SK-N-SH treated with all-trans-retinoic acid at 6 μM for 48 hours (cell line): ENCODE measurements at regions not wholly inside any gene's neighbourhood (a gene's known extent, or its start where the extent isn't known, plus 50 kb on each side); places are given as distances from the start of the nearest gene placed in this dataset.

Experiments used
- ATAC-seq: fragments of 200-7000 bp; cut with Tn5 transposase; 3 replicates; pipeline ENCODE4 v1.9.1; 2020; ENCODE audit warnings: mild to moderate bottlenecking, moderate library complexity
- ARNTL ChIP-seq: fragments of 450-650 bp; formaldehyde crosslinking; IDR thresholded peaks from 2 replicates; pipeline ENCODE4 v1.5.0; 2020; ENCODE audit warnings: low read depth, mild to moderate bottlenecking, moderate library complexity, borderline replicate concordance
- CSDC2 ChIP-seq: fragments of 250-450 bp; sonication (Bioruptor Pico); IDR thresholded peaks from 2 replicates; pipeline ENCODE4 v1.5.0; 2020; ENCODE audit warnings: mild to moderate bottlenecking, moderate library complexity
- ESRRG ChIP-seq: fragments of 250-450 bp; sonication (Bioruptor Pico); IDR thresholded peaks from 2 replicates; pipeline ENCODE4 v1.6.1; 2021; ENCODE audit warnings: mild to moderate bottlenecking
- GLIS3 ChIP-seq: fragments of 250-450 bp; sonication (Bioruptor Pico); IDR thresholded peaks from 2 replicates; pipeline ENCODE4 v1.5.0; 2020; ENCODE audit warnings: mild to moderate bottlenecking, moderate library complexity
- ISL1 ChIP-seq: fragments of 250-450 bp; sonication (Bioruptor Pico); IDR thresholded peaks from 2 replicates; pipeline ENCODE4 v2.1.2; 2022; ENCODE audit warnings: mild to moderate bottlenecking, moderate library complexity
- OSR1 ChIP-seq: fragments of 250-450 bp; sonication (Bioruptor Pico); IDR thresholded peaks from 2 replicates; pipeline ENCODE4 v1.8.0; 2022; ENCODE audit warnings: moderate library complexity, mild to moderate bottlenecking, inconsistent platforms
- PPARA ChIP-seq: fragments of 250-450 bp; sonication (Bioruptor Pico); IDR thresholded peaks from 2 replicates; pipeline ENCODE4 v1.5.0; 2020; ENCODE audit warnings: mild to moderate bottlenecking, borderline replicate concordance
- RARB ChIP-seq: fragments of 250-450 bp; sonication (Bioruptor Pico); IDR thresholded peaks from 2 replicates; pipeline ENCODE4 v1.8.0; 2021; ENCODE audit warnings: mild to moderate bottlenecking, moderate library complexity
- SNAI2 ChIP-seq: fragments of 250-450 bp; sonication (Bioruptor Pico); IDR thresholded peaks from 2 replicates; pipeline ENCODE4 v1.5.0; 2020; ENCODE audit warnings: mild to moderate bottlenecking, moderate library complexity
- TCF4 ChIP-seq: fragments of 250-450 bp; sonication (Bioruptor Pico); IDR thresholded peaks from 2 replicates; pipeline ENCODE4 v1.8.0; 2021; ENCODE audit warnings: mild to moderate bottlenecking, moderate library complexity, borderline replicate concordance
- TOX ChIP-seq: fragments of 250-450 bp; sonication (Bioruptor Pico); IDR thresholded peaks from 2 replicates; pipeline ENCODE4 v1.8.0; 2021; ENCODE audit warnings: mild to moderate bottlenecking, moderate library complexity, borderline replicate concordance
- ZC3H10 ChIP-seq: fragments of 250-450 bp; sonication (Bioruptor Pico); IDR thresholded peaks from 2 replicates; pipeline ENCODE4 v1.5.1; 2021; ENCODE audit warnings: mild to moderate bottlenecking, moderate library complexity
- ZFP3 ChIP-seq: fragments of 250-450 bp; sonication (Bioruptor Pico); IDR thresholded peaks from 2 replicates; pipeline ENCODE4 v1.5.0; 2020; ENCODE audit warnings: mild to moderate bottlenecking, moderate library complexity
- ZFP30 ChIP-seq: fragments of 450-650 bp; formaldehyde crosslinking; IDR thresholded peaks from 2 replicates; pipeline ENCODE4 v1.5.0; 2022; ENCODE audit warnings: mild to moderate bottlenecking, moderate library complexity
- ZNF565 ChIP-seq: fragments of 450-650 bp; formaldehyde crosslinking; conservative IDR thresholded peaks from 2 replicates; pipeline ENCODE4 v1.5.0; 2020; ENCODE audit warnings: low read depth, mild to moderate bottlenecking, moderate library complexity
- ZNF70 ChIP-seq: fragments of 450-650 bp; formaldehyde crosslinking; IDR thresholded peaks from 2 replicates; pipeline ENCODE4 v1.5.0; 2020; ENCODE audit warnings: mild to moderate bottlenecking, moderate library complexity
- ZNF8 ChIP-seq: fragments of 450-650 bp; formaldehyde crosslinking; IDR thresholded peaks from 2 replicates; pipeline ENCODE4 v1.5.0; 2020; ENCODE audit warnings: mild to moderate bottlenecking, moderate library complexity
- TF ChIP-seq, protein P1 (sequence below): fragments of 250-450 bp; sonication (Bioruptor Pico); IDR thresholded peaks from 2 replicates; pipeline ENCODE4 v1.8.0; 2020; ENCODE audit warnings: mild to moderate bottlenecking, moderate library complexity, borderline replicate concordance
- TF ChIP-seq, protein P2 (sequence below): fragments of 250-450 bp; sonication (Bioruptor Pico); IDR thresholded peaks from 2 replicates; pipeline ENCODE4 v1.5.1; 2021; ENCODE audit warnings: mild to moderate bottlenecking, moderate library complexity
- TF ChIP-seq, protein P3 (sequence below): fragments of 250-450 bp; sonication (Bioruptor Pico); IDR thresholded peaks from 2 replicates; pipeline ENCODE4 v1.8.0; 2021; ENCODE audit warnings: low read depth, mild to moderate bottlenecking, moderate library complexity, borderline replicate concordance

DNA sequence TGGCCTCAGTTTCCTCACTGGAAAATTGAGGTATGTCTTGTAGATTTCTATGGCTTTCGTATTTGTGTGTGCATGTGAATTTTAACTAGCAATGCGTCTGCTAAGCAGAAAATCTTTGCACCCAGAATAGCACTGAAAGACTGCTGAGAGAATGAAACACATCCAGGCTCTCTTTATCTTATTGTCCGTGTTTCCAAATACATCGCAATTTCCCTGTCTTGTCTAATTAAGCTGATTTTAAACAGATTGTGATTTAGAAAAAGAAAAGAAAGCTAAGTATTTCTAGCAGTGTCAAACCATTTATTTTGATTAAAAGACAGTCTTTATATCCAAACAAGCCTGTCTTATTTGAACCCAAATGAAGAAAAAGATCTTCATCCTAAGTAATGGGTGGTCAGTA is 168.6 kb downstream of the PMP22 start (continued):
- TF ChIP-seq PPARA (CRISPR knock-in tag) (no peak), CSDC2 (CRISPR knock-in tag) (no peak), ZNF70 (CRISPR knock-in tag) (no peak), RARB (CRISPR knock-in tag) (no peak)

- ATAC-seq = no peak
- TF ChIP-seq GLIS3 (CRISPR knock-in tag) (no peak), ZFP30 (no peak)
- TF ChIP-seq, all 23 proteins: peak for 0
Observed at GRCh38 chr17:15095935-15096334, 169.2 kb downstream of the PMP22 start.

GRCh38 chr17:15092762-15093161 is 172.4 kb downstream of the PMP22 start:
- TF ChIP-seq ISL1 (CRISPR knock-in tag) = no peak
- no peak for TF ChIP-seq PPARA (CRISPR knock-in tag)
- TF ChIP-seq, protein P1, sequence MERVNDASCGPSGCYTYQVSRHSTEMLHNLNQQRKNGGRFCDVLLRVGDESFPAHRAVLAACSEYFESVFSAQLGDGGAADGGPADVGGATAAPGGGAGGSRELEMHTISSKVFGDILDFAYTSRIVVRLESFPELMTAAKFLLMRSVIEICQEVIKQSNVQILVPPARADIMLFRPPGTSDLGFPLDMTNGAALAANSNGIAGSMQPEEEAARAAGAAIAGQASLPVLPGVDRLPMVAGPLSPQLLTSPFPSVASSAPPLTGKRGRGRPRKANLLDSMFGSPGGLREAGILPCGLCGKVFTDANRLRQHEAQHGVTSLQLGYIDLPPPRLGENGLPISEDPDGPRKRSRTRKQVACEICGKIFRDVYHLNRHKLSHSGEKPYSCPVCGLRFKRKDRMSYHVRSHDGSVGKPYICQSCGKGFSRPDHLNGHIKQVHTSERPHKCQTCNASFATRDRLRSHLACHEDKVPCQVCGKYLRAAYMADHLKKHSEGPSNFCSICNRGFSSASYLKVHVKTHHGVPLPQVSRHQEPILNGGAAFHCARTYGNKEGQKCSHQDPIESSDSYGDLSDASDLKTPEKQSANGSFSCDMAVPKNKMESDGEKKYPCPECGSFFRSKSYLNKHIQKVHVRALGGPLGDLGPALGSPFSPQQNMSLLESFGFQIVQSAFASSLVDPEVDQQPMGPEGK (CRISPR knock-in tag) = no peak
- no peak for TF ChIP-seq OSR1 (CRISPR knock-in tag)
- TF ChIP-seq TCF4 (CRISPR knock-in tag) = no peak
- TF ChIP-seq ZFP30 = no peak
- no peak for TF ChIP-seq ZNF8 (CRISPR knock-in tag)
- TF ChIP-seq ESRRG (CRISPR knock-in tag) = no peak
- no peak for TF ChIP-seq SNAI2
- TF ChIP-seq RARB (CRISPR knock-in tag) = no peak
- TF ChIP-seq ZC3H10 (CRISPR knock-in tag) = no peak
- no peak for ATAC-seq

DNA sequence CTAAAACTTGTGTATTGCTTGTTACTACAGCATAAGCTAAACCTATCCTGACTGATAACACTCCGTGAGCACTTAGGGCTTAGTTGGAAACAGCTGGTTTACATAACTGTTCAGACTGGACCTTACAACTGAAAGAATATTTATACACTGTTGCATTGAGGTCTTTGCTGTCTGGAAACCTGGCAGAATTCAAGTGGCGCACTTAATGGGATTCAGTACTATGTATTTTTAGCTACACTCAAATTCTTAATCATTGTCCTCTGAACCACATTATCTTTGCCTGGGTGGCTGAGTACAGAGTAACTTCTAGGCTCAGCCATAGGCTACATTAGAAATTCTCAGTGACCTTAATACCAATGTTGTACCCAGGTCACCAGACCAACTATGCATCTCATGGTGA is 172.9 kb downstream of the PMP22 start:
- no peak for ATAC-seq
- no peak for TF ChIP-seq ZNF8 (CRISPR knock-in tag)
- TF ChIP-seq, protein P2, sequence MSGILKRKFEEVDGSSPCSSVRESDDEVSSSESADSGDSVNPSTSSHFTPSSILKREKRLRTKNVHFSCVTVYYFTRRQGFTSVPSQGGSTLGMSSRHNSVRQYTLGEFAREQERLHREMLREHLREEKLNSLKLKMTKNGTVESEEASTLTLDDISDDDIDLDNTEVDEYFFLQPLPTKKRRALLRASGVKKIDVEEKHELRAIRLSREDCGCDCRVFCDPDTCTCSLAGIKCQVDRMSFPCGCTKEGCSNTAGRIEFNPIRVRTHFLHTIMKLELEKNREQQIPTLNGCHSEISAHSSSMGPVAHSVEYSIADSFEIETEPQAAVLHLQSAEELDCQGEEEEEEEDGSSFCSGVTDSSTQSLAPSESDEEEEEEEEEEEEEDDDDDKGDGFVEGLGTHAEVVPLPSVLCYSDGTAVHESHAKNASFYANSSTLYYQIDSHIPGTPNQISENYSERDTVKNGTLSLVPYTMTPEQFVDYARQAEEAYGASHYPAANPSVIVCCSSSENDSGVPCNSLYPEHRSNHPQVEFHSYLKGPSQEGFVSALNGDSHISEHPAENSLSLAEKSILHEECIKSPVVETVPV (CRISPR knock-in tag) = no peak
- TF ChIP-seq ZNF565 (CRISPR knock-in tag) = no peak
- TF ChIP-seq SNAI2 = no peak
- no peak for TF ChIP-seq TOX (CRISPR knock-in tag)
- TF ChIP-seq, protein P3, sequence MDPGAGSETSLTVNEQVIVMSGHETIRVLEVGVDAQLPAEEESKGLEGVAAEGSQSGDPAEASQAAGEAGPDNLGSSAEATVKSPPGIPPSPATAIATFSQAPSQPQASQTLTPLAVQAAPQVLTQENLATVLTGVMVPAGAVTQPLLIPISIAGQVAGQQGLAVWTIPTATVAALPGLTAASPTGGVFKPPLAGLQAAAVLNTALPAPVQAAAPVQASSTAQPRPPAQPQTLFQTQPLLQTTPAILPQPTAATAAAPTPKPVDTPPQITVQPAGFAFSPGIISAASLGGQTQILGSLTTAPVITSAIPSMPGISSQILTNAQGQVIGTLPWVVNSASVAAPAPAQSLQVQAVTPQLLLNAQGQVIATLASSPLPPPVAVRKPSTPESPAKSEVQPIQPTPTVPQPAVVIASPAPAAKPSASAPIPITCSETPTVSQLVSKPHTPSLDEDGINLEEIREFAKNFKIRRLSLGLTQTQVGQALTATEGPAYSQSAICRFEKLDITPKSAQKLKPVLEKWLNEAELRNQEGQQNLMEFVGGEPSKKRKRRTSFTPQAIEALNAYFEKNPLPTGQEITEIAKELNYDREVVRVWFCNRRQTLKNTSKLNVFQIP (CRISPR knock-in tag) = no peak
- TF ChIP-seq RARB (CRISPR knock-in tag) = no peak
- TF ChIP-seq ESRRG (CRISPR knock-in tag) = no peak
- TF ChIP-seq GLIS3 (CRISPR knock-in tag) = no peak
- no peak for TF ChIP-seq ZFP30
- no peak for TF ChIP-seq ARNTL (CRISPR knock-in tag)
- TF ChIP-seq ZC3H10 (CRISPR knock-in tag) = no peak
- TF ChIP-seq, all 23 proteins: peak for 0

DNA sequence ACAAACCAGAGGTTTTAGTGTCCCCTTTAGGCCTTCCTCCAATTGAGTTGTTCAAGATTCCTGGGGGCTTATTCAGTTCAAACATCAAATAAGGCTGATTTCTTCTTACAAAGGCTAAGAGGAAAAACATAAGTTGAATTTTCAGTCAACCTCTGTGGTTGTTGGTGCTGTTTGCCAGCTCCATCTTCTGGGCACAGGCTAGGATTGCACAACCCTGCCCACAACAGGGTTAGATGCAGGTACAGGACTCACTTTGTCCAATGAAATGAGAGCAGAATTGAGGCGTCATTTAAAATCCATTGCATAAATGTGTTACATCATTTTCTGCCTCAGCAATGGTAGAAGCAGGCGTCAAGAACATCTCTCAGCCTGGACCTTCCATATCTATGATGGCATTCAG is 173.3 kb downstream of the PMP22 start:
- ATAC-seq = 0 out of 3 replicates have a peak, but pooled peaks have one; percentile 41
- TF ChIP-seq ZFP30 = no peak
- no peak for TF ChIP-seq ESRRG (CRISPR knock-in tag)
- TF ChIP-seq PPARA (CRISPR knock-in tag) = no peak
- TF ChIP-seq, protein P2 (CRISPR knock-in tag) = no peak
- no peak for TF ChIP-seq ZFP3 (CRISPR knock-in tag)
- no peak for TF ChIP-seq ISL1 (CRISPR knock-in tag)
- no peak for TF ChIP-seq ZC3H10 (CRISPR knock-in tag)
